Activated CD8-positive, alpha-beta memory T cell treated with anti-CD3 and anti-CD28 coated beads for 4 hours (primary cell): ENCODE measurements at regions not wholly inside any gene's neighbourhood (a gene's known extent, or its start where the extent isn't known, plus 50 kb on each side); places are given as distances from the start of the nearest gene placed in this dataset.
"Not testable (repeated sequence)": the region's sequence is repeated elsewhere in the genome, so short reads cannot be mapped to it uniquely, and the experiment has no call there.

Experiments used
- DNase-seq, 2 donors: peaks; one replicate each; pipeline ENCODE4 v3.0.0-alpha.2; 2020; ENCODE audit warnings: low read depth in 2 of 2

- DNase-seq, result no peak
Observed at GRCh38 chr1:229007167-229007566, 263.7 kb upstream of the RAB4A start.

GRCh38 chr1:229007701-229008100, 263.2 kb upstream of the RAB4A start:
- DNase-seq, result no peak

DNA sequence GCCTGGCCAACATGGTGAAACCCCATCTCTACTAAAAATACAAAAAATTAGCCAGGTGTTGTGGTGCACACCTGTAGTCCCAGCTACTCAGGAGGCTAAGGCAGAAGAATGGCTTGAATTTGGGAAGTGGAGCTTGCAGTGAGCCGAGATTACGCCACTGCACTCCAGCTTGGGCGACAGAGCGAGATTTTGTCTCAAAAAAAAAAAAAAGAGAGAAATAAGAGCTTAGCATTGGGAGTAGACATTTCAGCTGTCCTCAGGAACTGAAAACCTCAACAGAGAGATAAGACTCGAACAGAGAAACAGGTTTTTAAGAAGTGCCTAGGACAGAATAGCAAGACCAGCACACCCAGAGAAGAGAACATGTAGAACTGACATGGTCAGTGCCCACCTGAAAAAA, 262.6 kb upstream of the RAB4A start:
- not testable (repeated sequence) for DNase-seq

GRCh38 chr1:229011022-229011421, 259.9 kb upstream of the RAB4A start:
- DNase-seq, result no peak

DNA sequence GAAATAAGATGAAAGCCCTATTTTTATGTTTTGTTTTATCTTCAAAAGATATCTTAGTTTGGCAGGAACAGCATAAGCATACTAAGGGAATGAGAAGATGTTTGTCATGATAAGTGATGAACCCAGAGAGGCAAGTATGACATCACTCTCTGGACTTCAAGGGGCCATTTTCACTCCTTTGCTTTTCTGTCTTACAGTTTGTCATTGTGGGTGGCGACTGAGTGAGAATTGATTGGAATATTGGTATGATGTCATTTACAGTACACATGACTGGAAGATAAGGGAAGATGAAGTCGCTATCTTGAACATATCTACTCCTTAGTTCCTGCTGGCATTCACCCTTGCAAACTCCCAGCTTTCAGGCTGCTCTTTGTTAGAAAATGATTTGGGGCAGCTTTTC, 258.1 kb upstream of the RAB4A start:
- no peak for DNase-seq

- no peak for DNase-seq
Observed at GRCh38 chr1:229013981-229014380, 256.9 kb upstream of the RAB4A start.

DNA sequence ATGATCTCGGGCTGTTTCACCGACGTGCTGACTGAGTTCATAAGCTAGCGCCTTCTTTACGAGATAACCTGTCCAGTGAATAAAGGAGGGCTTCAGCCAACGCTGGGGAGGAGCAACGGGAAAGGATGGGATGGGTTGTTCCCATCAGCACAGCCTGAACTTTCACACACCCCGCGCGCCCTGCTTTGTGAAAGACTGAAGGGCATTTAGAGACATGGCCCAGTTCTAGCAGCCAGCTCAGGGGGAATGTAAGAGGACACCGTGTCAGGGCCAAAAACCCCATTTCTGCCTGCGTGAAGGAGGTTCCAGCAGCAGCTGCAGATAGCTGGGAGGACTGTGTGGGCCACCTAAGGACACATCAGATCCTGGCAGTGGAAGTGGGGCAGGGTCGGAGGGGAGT, 255.1 kb upstream of the RAB4A start:
- no peak for DNase-seq

DNA sequence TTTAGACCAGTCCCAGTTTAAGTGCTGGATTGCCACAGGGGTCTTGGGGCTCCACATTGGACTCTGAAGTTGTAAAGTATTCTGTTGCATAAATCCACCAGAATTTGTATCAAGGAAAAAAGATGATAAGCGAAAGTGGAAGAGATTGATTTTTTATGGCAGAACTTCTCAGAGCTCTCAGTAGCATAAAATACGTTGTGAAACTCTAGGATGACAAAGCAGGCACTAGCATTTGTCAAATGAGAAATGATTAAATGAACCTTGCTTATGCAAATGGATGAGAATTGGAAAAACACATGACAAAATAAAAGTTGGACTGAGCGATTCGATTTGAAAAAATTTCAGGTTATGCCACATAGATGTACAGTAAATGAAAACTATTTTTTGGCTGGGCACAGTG, 253.8 kb upstream of the RAB4A start:
- no peak for DNase-seq

DNA sequence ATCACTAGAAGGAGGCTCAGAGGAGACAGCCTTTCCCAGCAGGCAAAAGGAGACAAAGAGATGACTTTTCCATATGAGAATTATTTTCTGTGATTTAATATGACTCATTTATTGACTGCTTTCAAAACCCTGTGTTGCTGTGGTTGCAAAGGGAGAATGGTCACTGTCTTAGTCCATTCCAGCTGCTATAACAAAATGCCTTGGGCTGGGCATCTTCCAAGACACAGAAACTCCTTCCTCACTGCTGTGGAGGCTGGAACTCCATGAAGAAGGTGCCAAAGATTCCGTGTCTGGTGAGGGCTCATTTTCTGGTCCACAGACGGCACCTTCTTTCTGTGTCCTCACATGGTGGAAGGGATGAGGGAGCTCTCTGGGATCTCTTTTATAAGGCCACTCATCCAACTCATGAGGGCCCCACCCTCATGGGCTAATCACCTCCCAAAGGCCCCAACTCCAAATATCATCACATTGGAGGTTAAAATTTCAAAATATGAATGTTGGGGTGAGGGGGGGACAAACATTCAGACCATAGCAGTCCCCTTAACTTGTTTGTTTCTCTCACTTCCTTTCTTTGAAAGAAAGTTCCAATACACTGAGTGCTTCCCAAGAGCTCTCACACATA, 252.1 kb upstream of the RAB4A start:
- DNase-seq, result no peak

- DNase-seq, result no peak
Observed at GRCh38 chr1:229019663-229020271, 251.1 kb upstream of the RAB4A start.

GRCh38 chr1:229021034-229021433, 249.9 kb upstream of the RAB4A start:
- not testable (repeated sequence) for DNase-seq

DNA sequence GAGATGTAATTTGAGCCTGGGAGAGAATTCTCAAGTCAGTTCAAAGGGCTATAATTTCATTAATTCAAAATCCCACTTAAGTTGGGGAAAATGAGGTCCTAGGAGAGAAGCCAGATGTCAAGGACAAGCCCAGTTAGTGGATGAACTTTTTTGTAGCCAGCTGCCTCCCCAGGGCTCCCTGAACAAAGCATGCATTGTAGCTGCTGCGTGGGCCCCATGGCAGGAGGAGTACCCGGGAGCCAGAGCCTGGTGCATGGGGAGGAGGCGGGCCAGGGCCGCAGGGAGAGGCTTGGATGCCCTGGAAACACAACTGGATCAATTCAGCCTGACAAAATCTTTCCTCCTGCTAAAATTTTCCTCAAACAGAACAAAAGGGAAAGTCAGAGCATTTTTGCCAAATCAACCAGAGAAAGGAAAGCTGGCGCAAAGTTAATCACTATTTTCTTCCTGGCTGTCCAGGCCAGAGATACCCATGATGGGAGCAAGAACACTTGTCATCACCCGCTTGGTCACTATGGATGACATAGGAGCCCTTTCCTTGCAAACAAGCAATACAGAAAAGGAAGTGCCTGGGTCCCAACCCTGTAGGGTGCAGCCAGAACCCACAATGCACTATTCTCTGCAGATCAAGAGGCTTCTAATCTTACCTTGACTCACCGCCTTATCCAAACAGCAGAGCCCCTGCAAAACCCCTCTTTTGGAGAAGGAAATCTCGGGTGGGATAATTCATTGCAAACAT, 248.1 kb upstream of the RAB4A start:
- DNase-seq, result no peak

DNA sequence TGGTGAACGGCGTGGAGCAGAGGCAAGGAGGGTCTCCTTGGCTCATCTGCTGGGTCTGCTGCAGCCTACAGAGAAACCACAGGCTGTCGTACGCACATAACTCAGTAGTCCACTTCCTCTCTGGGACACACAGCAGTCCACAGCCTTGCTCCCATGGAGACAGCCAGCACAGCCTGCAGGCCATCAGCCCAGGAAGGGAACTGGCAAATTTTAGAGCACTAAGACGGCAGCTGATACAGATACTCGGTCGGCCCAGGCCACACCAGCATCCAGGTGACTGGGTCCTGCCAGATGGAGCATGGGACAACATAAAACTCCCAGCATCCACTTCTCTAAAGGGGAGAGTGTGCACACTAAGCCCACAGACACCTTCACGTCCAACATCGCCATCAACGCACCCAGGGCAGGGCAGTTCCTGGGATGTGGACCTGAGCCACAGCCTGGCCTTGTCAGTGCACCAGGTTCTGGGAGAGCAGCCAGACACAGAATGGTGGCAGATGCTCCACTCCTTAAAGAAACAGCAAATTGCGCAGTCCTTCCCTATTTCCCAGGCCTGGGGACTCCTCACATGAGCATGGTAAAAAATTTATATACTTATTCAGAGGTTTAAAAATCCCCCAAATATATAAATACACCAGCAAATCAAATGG, 247.1 kb upstream of the RAB4A start:
- DNase-seq, result no peak

DNA sequence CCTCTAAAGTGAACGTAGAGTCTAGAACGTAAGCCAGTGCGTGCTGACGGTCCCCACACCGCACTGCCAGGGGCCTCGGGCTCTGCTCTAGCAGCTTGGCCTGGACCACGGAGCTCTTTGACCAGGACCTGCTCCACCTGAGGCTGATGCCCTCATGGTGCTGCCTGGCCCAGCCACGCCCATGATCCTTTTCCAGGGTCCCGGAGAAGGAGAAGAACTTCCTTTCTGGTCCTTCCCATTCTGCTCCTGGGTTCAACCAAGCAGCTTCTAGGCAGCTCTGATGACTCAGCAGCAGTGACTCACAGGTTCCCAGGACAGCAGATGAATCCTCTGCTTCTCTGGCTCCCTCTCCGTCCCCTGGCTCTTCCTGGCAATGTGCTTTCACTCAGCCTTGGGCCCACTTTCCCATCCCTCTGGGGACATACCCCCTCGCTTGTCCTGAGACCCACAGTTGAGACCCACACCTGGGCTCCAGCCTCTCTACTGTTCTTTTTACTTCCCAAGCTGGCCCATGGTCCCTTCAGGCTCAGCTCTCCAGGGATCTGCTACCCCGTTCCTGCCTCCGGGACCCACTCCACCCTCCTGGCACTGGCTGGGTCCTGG, 246.3 kb upstream of the RAB4A start:
- DNase-seq, result no peak

DNA sequence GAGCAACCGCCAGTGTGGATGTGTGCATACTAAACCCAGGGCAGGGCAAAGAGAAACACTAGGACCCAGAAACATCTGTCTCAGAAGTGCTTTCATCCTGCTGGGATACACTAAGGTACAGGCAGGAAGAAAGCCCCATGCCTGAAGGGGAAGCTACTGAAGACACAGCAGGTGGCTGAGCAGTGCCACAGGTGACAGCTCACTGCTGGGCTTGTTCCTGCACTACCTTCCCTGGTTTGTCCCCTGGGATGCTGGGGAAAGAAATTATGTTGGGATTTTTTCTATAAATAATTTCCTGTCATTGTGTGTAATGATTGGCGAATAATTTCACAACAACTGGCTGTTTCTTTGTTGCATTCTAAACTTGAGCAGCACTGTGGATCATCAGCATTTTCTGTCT, 245.3 kb upstream of the RAB4A start:
- no peak for DNase-seq

GRCh38 chr1:229027158-229027557, 243.8 kb upstream of the RAB4A start:
- no peak for DNase-seq

GRCh38 chr1:229027622-229028182, 243.2 kb upstream of the RAB4A start:
- DNase-seq, result no peak

- no peak for DNase-seq
Observed at GRCh38 chr1:229028544-229028943, 242.4 kb upstream of the RAB4A start.

DNA sequence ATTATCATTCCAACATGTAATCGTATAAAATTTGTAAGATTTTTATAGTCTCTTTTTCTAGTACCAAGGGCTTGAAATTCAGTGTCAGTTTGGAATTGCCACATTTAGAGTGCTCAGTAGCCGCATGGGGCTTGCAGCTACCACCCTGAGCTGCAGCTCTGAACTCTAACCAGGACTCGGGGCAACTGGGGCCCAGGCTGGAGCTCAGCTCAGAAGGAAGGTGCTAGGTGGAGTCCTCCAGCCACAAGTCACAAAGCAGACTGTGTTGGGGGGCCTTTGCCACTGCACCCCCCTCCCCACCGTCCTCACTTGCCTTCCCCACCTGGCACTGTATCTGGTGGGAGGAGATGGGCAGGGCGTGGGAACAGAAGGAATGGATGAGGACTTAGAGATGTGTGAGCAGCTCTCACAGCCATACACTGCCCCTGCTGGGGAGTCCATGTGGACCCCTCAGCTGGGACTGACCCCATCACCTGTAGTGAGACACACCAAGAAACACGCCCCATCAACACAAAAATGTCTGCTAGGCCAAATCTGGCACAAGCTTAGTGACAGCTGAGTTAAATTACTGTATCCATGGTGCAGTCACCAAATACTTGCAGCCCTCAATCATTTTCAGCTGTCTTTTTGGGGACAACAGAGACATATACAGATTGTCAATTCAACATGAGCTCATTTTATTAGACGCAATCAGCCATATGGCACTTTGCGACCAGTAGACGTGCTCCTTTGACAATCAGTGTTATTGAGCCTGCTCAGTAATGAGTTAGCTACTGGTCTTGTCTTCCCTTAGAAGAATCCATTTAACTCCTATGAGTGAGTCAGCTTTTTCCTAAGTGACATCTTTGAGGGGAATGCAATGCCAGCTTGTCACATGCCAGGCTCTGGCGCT, 241.7 kb upstream of the RAB4A start:
- DNase-seq, result no peak

DNA sequence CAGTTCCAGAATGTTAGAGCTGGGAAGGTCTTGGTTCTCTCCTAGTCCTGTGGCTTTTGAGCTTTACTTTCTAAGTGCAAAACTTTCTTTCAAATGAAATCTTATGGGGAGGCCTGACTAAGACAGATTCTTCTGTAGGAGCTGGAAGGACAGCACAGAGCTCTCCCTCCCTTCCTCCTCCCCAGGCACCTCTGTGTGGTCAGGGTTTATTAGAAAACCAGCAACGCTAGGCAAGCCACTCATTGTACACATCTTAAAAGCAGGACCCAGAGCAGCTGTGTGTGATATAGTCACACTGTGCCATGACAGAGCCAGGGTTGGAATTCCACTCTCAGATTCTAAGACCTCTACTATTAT, 241.1 kb upstream of the RAB4A start:
- no peak for DNase-seq

GRCh38 chr1:229030630-229031029, 240.3 kb upstream of the RAB4A start:
- no peak for DNase-seq
